Thyroid gland (tissue), 4 donors: ENCODE measurements at regions not wholly inside any gene's neighbourhood (a gene's known extent, or its start where the extent isn't known, plus 50 kb on each side); places are given as distances from the start of the nearest gene placed in this dataset.

Experiments
- DNase-seq, 2 donors: peaks; one replicate each; pipeline ENCODE4 v3.0.0-alpha.2; 2019
- H3K27ac ChIP-seq, 3 donors: fragments of 200-600 bp; sonication (generic); 1 replicate in 2 of 3; 2 replicates in 1 of 3; pipeline ENCODE4 v1.5.1; 2016 to 2019; ENCODE audit warnings: mild to moderate bottlenecking in 1 of 3, moderate library complexity in 1 of 3
- H3K27me3 ChIP-seq: fragments of 200-600 bp; sonication (generic); one replicate; pipeline ENCODE4 v1.5.1; 2019
- H3K36me3 ChIP-seq, 2 donors: fragments of 200-600 bp; sonication (generic); one replicate each; pipeline ENCODE4 v1.5.1; 2016 to 2019
- H3K4me1 ChIP-seq, 2 donors: fragments of 200-600 bp; sonication (generic); one replicate each; pipeline ENCODE4 v1.5.1; 2017 to 2019
- H3K4me3 ChIP-seq, 3 donors: fragments of 200-600 bp; sonication (generic); replicated peaks in 1 of 3; 1 replicate in 2 of 3; 2 replicates in 1 of 3; pipeline ENCODE4 v1.5.1; 2016; ENCODE audit warnings: mild to moderate bottlenecking in 1 of 3
- H3K9me3 ChIP-seq: fragments of 200-600 bp; sonication (generic); one replicate; pipeline ENCODE4 v1.5.1; 2017
- CTCF ChIP-seq, 6 experiments: fragments of 200-600 bp in 3 of 6; fragments of 450-650 bp in 3 of 6; sonication (generic) in 3 of 6; IDR thresholded peaks; one replicate each; pipeline ENCODE4 v1.5.1; 2016 to 2019; ENCODE audit warnings: antibody characterized with exemption in 6 of 6, mild to moderate bottlenecking in 2 of 6, inconsistent platforms in 1 of 6, moderate library complexity in 1 of 6
- POLR2A ChIP-seq, 2 donors: fragments of 450-650 bp; IDR thresholded peaks; one replicate each; pipeline ENCODE4 v1.6.1; 2017; ENCODE audit warnings: antibody characterized with exemption in 2 of 2, mild to moderate bottlenecking in 2 of 2, moderate library complexity in 1 of 2
- WGBS, 2 donors: methylation state at CpG; one replicate each; pipeline ENCODE4 v1.1.5; 2017; 5-methylcytosine and 5-hydroxymethylcytosine counted together
- intact Hi-C: fragments of 100-400 bp; cut with DNase I; formaldehyde crosslinking; loops from one replicate; pipeline ENCODE4 v1.15.1; 2023

GRCh38 chr1:5661196-5662085, 330.8 kb downstream of the NPHP4 start:
- WGBS, 2 donors = 60 to 69% methylated on average over 20 to 24 of the region's 24 CpGs
- Histone ChIP-seq H3K27me3 (no peaks in the 10 kb centered on the region), H3K36me3 (no peaks in the 10 kb centered on the region), H3K9me3 (no peaks in the 10 kb centered on the region), H3K27ac (no peak overlapping the region), H3K4me3 (no peak overlapping the region), H3K4me1 (no peaks in the 10 kb centered on the region)
- intact Hi-C loops = no loop called here
- TF ChIP-seq POLR2A (IDR thresholded peaks at IDR 0.05) (no peak), CTCF (IDR thresholded peaks at IDR 0.05) (no peak)
- no peak for DNase-seq

GRCh38 chr1:5660141-5660935, 331.9 kb downstream of the NPHP4 start:
- WGBS, 2 donors = 62 to 67% methylated on average over 13 of the region's 13 CpGs
- TF ChIP-seq POLR2A (IDR thresholded peaks at IDR 0.05) (no peak), CTCF (IDR thresholded peaks at IDR 0.05) (no peak)
- Histone ChIP-seq H3K27ac (no peak overlapping the region), H3K27me3 (no peaks in the 10 kb centered on the region), H3K4me1 (no peaks in the 10 kb centered on the region), H3K4me3 (no peak overlapping the region), H3K36me3 (no peaks in the 10 kb centered on the region), H3K9me3 (no peaks in the 10 kb centered on the region)
- DNase-seq = no peak
- intact Hi-C loops = no loop called here

GRCh38 chr1:5659606-5660005, 332.6 kb downstream of the NPHP4 start:
- no peaks in the 10 kb centered on the region for H3K9me3 ChIP-seq
- H3K27me3 ChIP-seq = no peaks in the 10 kb centered on the region
- no peak overlapping the region for H3K27ac ChIP-seq
- H3K4me1 ChIP-seq = no peaks in the 10 kb centered on the region
- H3K36me3 ChIP-seq = no peaks in the 10 kb centered on the region
- WGBS, 2 donors = 81 to 88% methylated on average over 3 of the region's 3 CpGs
- no peak overlapping the region for H3K4me3 ChIP-seq
- no peak for DNase-seq
- intact Hi-C loops = no loop called here
- TF ChIP-seq CTCF (IDR thresholded peaks at IDR 0.05) (no peak), POLR2A (IDR thresholded peaks at IDR 0.05) (no peak)

- DNase-seq = no peak
- WGBS, 2 donors = 82 to 85% methylated on average over 14 to 16 of the region's 16 CpGs
- no peak overlapping the region for H3K27ac ChIP-seq
- intact Hi-C loops = no loop called here
- H3K4me3 ChIP-seq = no peak overlapping the region
- no peaks in the 10 kb centered on the region for H3K36me3 ChIP-seq
- H3K4me1 ChIP-seq = no peaks in the 10 kb centered on the region
- H3K9me3 ChIP-seq = no peaks in the 10 kb centered on the region
- TF ChIP-seq POLR2A (IDR thresholded peaks at IDR 0.05) = no peak
- no peak for TF ChIP-seq CTCF (IDR thresholded peaks at IDR 0.05)
- H3K27me3 ChIP-seq = no peaks in the 10 kb centered on the region
Measured at GRCh38 chr1:5658340-5659316, 333.6 kb downstream of the NPHP4 start.
